GF-D8 (cell line): ENCODE measurements at regions not wholly inside any gene's neighbourhood (a gene's known extent, or its start where the extent isn't known, plus 50 kb on each side); places are given as distances from the start of the nearest gene placed in this dataset.

ENCODE experiments used
- DNase-seq: peaks from one replicate; lab custom pipeline; 2025; lab: John Stamatoyannopoulos, UW

- DNase-seq, result no peak
These were observed 290.8 kb upstream of the MC4R start for GRCh38 chr18:60663060-60663989.

DNA sequence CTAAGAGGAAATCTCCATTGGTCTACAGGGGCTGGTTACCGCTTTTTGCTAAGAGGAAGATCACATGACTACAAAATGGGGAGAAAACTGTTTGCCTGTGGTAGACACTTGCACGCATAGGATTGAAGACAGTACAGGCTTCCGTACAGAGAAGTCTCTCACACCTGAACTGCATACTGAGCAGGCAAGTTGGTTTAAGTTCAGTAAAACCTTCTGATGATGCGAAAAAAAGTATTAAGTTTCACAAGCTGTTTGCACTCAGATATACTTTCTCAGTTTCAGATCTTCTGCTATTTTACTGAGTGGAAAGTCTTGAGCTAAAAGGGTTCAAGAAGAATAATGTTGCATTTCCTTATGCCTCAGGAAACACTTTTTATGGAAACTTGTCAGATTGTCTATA is 292.2 kb upstream of the MC4R start:
- no peak for DNase-seq

DNA sequence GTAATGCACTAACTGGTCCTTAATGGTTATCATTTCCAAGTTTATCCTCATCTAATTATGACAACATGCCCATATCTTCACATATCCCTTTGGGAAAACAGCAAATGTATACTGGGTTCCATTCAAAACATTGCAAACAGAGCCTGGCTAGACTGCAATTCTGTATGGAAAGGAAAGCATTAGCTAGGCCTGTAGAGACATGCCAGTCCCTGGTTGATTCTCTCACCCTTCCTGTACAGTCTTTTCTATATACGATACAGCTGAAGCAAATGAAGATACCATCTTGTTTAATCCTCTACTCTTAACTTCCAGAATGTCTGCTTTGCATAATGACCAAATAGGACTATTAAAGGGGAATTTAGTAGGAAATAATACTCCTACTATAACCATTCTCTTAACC is 294.4 kb upstream of the MC4R start:
- no peak for DNase-seq

GRCh38 chr18:60668583-60668982 is 296.0 kb upstream of the MC4R start:
- DNase-seq, result no peak

DNA sequence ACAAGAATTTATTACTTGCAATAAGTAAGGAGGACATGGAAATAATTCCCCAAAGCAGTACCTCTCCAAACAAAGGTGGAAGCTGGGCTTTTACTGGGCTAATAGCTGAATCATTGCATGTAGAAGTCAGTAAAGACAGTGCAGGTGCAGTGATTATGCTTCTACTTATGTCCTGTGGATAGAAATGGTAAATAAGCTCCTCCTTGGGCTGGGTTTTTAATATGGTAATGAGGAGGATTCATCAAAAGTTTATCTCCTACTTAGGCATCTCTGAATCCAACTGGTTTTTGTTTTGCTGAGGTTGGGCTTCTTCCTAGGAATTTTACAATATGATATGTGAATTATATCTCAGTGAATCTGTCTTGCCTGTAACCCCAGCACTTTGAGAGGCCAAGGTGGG is 297.4 kb upstream of the MC4R start:
- no peak for DNase-seq

DNA sequence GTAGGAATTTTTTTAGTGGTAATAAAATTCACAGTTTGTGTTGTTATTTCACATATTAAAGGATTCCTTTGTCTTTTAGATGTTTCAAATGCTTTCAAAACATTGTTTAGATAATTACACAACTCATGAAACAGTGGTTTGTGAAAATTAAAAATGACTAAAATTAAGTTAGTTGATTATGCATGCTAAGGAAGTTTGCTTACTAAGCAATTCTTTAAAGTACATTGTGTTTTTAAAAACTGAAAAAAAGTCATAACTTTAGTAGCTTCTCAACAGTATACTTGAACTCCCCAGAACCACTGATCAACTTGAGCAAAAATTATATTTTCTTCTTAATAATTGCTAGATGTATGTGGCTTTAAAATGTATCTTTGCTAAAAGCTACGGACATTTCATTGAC is 298.4 kb upstream of the MC4R start:
- no peak for DNase-seq

- DNase-seq, result no peak
These were observed 302.6 kb upstream of the MC4R start for GRCh38 chr18:60675126-60675525.

- no peak for DNase-seq
These were observed 303.2 kb upstream of the MC4R start for GRCh38 chr18:60675801-60676200.

DNA sequence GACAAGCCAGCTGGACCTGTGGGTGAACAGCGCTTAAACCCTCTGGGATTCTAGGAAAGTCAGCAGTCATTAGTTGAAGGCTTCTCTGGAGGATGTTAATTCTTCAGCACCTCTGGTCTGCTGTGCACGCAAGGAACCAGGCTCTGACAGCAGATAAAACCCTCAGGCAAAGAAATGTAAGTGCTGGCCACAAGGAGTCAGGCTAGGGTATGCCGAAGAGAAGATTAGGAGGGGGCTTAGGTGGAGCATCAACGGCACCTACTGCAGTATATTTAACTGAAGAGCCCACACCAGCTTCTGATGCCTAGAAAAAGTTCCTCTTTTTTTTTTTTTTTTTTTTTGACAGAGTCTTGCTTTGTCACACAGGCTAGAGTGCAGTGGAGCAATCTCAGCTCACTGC is 304.2 kb upstream of the MC4R start:
- no peak for DNase-seq

DNA sequence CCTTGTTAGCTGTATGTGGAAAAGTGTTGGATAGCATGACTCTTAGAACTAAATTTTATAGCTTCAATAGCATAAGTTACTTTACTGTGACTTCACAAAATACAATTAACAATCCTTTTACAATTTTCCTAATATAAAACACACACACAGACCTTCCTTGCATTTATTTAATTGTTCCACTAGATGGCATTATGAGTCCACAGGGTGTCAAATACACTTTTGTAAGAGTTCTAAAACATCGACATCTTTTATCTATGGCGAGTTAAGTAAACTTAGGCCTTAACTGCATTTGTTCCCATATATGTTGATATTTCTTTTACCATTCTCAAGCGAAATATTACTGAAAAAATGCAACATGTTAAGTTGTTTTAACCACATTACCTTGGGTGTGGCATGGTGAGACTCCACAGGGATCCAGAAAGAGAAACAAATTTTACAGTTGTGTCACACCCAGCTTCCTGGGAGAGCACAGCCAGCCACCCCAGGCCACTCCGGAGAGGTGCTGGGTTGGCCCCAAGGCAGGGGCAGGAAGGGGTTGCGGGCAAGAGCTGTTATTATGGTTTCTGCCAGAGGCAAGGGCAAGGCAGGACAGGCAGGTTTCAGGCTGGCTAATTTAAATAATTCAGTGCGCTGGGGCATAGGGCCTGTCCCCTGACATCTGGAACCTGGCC is 312.4 kb upstream of the MC4R start:
- peak; percentile 13 for DNase-seq

- no peak for DNase-seq
These were observed 313.6 kb upstream of the MC4R start for GRCh38 chr18:60686142-60686541.

GRCh38 chr18:60691061-60691460 is 318.5 kb upstream of the MC4R start:
- no peak for DNase-seq

DNA sequence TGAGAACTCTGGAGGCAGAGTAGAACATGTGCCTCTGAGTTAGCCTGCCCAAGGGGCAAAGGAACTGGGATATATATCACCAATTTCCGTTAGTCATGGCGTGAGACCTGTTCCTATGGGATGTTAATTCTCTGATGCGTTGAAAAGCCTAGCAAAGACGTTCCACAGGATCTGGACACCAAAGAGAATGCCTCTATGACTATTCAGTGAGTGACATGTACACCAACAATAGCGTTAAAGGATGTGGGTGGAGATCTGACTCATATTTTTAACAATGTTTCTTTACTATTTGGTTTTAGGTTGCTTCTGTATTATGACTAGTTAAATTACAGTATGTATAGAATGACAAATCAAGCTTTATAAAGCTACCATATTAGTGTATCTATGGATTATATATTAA is 320.9 kb upstream of the MC4R start:
- DNase-seq, result no peak

DNA sequence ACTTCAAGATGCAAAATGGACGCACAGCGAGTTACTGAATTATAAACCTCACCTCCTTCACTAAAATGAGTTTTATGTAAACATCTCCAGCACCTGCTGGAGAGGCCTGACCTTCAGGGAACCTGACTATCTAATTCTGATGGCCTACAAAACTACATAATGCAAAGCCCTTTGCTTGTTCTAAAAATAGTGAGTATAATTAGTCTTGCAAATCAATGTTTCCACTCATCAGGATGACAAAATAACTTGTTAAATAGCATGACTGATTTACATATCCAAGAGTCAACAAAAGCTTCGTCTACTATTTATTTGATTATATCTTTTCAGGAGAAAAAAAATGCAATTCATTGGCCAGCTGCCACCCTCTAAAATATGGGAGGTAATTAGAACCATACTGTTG is 326.3 kb upstream of the MC4R start:
- no peak for DNase-seq

GRCh38 chr18:60722742-60723141 is 350.2 kb upstream of the MC4R start:
- no peak for DNase-seq

- DNase-seq, result no peak
These were observed 359.6 kb upstream of the MC4R start for GRCh38 chr18:60732143-60732542.

GRCh38 chr18:60739212-60739611 is 366.6 kb upstream of the MC4R start:
- no peak for DNase-seq

DNA sequence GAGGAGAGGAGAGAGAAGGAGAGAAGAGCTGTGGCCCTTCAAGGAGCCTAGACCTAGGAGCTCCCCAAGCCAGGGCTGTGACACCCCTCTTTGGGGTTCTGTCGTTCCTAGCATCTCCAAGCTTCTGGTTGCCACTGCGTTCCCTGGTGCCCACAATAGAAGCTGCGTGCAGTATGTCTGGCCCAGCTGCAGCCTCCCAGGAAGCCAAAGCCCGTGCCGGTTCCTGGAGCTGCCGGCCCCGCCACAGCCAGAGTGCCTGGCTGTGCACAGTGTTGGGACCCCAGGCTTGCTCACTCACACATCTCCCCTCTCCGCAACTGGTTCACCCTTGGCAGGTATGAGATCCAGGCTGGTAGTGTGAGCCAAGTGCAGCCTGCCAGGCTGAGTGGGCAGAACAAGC is 367.7 kb upstream of the MC4R start:
- DNase-seq, result no peak

DNA sequence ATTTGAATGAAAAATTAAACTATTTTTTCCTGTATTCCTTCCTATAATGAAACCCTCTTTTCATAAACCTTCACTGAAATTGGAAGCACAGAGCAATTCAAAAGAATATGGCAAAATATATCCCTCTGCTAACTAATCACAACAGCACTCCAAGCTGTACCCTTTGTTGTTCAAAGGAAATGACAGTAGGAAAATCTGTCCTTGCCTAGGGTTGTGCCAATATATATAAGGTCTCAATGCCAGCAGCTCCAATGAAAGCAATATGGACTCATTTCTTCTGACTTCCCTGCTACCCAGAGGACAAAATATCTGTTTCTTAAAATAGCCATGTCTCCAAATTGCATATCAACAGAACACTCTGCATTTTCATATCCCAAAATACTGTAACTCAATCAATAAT is 373.9 kb upstream of the MC4R start:
- DNase-seq, result no peak

DNA sequence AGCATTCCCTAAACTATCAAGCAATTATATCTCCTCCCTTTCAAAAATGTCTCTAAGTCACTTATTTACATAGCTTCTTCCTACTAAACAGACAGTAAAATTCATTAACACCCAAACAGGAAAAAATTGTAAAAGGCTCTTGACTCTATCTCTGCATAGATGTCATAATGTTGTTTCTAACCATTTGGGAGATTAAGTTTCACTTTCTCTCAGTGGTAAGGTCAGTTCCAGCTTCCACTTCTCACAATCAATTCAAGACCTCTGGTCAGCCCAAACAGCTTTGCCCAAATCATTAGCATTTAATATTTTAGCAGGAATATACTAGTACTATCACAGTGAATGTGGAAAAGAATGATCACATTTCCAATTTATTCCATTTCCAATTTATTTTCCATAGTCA is 374.3 kb upstream of the MC4R start:
- no peak for DNase-seq

DNA sequence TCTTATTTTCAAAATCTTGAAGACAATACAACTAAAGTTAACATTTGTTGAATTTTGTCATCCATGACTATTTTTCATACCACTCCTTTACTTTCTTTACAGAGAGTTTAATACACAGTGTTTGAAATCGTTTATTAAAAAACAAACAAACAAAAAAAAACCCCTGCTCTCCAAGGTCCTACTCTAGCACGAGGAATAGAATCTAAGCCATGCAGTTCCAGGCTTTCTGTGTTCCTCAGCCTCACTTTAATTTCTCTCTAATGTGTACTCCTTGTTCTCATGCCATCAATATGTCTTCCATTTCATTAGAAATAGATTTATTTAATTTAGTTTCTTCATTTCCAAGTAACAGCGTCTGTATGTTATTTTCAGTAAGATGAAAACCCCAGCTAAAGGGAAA is 381.2 kb upstream of the MC4R start:
- no peak for DNase-seq

GRCh38 chr18:60754413-60755009 is 381.9 kb upstream of the MC4R start:
- DNase-seq, result no peak

DNA sequence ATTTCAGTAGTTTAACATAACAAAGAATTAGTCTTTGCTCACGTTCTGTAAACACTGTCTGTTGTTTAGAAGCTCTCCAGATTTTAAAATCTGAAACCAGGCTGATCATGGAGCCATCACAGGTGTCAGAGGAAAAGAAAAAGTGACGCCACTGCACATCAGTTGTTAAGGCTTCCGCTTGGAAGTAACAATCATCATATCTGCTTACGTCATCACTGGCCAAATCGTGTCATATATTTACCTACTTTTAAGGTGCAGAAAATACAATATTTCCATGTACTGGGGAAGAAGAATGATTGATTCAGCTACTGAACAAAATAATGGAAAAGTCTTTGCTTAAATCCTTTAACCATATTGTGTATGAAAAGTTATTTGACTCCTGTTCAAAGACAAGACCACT is 382.6 kb upstream of the MC4R start:
- DNase-seq, result no peak
